GM19324 (cell line): ENCODE measurements at regions not wholly inside any gene's neighbourhood (a gene's known extent, or its start where the extent isn't known, plus 50 kb on each side); places are given as distances from the start of the nearest gene placed in this dataset.

Experiments
- ATAC-seq: cut with Tn5 transposase; IDR thresholded peaks from one replicate; pipeline ENCODE4 v1.9.1; 2021; ENCODE audit warnings: mild to moderate bottlenecking, moderate library complexity; ENCODE audit not compliant: unreplicated experiment, low FRiP score

DNA sequence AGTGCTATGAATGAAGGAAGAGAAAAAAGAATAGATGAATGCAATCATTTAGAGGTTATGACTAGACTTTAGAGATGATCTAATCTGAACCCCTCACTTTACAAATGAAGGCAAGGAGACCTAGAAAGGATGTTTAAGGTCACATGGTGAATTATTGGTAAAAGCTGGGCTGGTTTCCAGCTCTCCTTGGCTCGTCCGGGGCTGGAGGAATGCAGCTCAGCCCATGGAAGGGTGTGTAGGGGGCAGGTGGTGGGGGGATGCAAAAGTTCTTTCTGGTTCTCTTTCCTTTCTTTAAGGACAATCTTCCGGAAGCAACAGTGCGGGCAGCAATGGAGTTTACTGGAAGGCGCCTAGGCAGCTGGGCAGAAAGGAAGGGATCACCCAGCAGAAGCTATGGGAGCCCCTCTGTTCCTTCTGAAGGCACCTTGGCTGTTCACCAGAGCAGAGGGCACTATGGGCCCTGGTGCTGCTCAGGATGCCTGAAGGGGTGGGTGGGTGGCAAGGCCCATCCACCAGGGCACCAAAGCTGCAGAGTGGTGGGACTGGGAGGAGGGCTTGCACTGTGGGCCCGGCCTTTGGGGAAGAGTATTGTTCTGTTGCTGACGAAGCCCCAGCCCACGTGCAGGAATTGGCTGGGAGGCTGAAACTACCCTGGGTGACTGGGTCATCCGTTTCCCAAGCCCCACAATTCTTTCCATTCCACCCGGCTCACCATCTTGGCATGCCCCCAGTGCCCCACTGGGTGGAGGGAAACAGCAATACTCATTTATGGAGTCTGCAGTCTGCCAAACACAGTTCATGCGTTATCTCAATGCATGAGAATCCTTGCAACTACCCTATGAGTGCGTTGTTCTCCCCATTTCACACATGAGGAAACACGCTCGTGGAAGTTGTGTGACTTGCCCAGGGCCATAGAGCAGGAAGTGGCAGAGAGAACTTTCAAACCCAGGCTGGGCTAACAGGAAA, 78.2 kb downstream of the IRF2BPL start:
- no peak for ATAC-seq

DNA sequence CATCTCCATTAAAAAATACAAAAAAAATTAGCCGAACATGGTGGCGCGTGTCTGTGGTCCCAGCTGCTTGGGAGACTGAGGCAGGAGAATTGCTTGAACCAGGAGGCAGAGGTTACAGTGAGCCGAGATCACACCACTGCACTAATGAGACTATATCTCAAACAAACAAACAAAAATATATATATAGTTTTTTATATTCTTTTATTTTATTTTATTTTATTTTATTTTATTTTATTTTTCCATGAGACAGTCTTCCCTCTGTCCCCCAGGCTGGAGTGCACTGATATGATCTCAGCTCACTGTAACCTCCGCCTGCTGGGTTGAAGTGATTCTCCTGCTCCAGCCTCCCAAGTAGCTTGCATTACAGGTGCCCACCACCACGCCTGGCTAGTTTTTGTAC, 79.5 kb downstream of the IRF2BPL start:
- no peak for ATAC-seq

DNA sequence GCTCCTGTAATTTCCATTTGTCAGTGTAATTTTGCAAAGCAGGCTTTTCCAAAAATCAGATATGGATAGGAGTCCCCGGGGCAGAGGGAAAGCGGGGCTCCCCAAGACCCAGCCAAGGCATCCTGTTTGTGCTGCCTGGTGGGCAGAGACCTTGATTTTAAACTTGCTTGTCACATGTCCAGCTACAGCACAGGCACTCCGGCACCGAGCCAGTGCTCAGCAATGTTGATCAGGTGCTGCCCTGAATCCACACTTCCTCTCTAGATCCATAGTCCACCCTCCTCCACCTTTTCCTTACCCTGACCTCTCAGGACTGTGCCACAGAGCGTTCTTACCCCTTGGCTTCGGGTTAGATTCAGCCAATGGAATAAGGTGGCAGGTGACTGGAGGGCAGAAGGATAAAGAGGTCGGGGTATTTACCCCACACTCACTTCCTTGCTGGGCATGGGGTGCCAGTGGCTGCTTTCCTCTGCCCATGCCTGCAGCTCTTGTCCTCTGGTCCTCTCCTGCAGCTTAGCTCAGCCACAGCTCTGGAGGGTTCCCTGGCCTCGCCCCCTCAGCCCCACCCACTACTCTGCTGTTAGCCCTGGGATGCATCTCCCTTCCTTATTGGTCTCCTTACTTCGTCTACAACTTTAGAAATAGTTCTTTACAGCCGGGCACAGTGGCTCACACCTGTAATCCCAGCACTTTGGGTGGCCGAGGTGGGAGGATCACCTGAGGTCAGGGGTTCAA, 80.1 kb downstream of the IRF2BPL start:
- no peak for ATAC-seq

- no peak for ATAC-seq
Observed at GRCh38 chr14:76947838-76948184, 80.7 kb downstream of the IRF2BPL start.

GRCh38 chr14:76947078-76947837, 81.2 kb downstream of the IRF2BPL start:
- ATAC-seq: peak; percentile 82

GRCh38 chr14:76946753-76947077, 81.8 kb downstream of the IRF2BPL start:
- ATAC-seq: no peak

DNA sequence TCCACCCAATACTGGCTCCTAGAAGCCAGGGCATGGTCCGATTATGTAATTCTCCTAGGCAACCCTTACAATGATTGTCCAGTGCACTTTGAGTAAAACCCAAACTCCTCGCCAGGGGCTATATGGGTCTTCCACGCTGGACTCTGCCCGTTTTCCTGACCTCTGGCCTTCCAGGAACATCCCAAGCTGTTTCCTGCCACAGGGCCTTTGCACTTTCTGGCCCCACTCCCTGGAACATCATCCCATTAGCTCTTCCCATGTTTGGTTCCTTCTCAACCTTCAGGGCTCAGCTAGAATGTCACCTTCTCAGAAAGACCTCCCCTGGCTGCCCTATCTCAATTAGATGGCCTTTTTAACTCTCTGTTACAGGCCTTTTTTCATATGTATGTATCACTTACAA, 85.4 kb downstream of the IRF2BPL start:
- no peak for ATAC-seq

DNA sequence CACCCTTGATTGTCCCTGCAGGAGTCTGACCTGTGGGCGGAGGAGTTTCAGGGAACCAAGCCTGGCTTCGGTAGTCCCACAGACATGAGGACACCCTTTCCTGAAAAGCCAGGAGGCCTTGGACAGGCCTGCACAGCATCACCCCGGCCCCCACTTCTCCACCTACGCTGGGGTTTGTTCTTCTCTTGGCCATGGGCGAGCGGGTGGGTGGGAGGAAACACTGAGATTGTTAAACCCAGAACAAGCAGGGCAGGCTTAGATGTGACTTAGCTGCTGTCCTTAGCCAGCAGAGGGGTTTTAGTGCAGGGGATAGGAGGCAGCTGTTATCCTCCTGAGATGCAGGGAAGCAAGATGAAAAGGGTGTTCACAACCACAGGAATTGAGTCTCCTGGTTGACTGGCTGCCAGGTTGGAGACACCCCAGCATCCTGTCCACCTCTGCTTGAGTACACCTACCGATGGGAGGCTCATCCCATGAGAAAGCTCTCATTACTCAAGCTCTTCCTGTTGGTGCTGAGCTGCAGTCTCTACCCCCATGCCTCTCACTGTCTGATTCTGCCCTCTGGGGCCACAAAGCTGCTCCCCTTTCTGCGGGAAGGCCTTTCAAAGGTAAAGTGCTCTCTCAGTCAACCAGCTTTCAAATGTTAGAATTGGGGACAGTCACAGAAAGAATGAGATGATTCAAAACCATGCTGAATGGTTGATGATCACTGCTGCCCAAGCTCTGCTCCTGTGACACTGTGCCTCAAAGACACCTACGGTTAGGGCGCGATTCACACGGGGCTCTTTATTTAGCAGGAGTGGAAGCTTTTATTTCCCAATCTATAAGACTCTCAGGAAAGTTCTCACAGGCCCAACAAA, 86.3 kb downstream of the IRF2BPL start:
- no peak for ATAC-seq

DNA sequence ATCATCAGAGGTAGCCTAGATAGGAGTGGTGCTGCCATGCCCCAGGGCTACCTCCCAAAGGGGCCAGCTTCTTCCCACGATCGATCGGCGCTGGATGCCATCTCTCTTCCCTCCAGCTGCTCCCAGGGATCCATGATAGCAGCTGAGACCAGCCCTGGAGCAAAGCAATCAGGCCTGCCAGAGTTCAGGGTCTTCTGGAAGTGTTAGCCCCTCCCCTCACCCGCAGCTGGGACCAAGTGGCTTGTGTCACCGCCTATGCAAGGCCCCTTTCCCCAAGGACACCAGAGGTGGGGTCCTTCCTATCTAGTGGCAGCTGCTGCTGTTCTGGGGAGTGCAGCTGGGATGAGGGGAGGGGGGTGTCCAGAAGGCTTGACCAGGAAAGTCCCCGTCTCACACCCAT, 87.0 kb downstream of the IRF2BPL start:
- no peak for ATAC-seq

- ATAC-seq: no peak
Observed at GRCh38 chr14:76940021-76940760, 88.3 kb downstream of the IRF2BPL start.

DNA sequence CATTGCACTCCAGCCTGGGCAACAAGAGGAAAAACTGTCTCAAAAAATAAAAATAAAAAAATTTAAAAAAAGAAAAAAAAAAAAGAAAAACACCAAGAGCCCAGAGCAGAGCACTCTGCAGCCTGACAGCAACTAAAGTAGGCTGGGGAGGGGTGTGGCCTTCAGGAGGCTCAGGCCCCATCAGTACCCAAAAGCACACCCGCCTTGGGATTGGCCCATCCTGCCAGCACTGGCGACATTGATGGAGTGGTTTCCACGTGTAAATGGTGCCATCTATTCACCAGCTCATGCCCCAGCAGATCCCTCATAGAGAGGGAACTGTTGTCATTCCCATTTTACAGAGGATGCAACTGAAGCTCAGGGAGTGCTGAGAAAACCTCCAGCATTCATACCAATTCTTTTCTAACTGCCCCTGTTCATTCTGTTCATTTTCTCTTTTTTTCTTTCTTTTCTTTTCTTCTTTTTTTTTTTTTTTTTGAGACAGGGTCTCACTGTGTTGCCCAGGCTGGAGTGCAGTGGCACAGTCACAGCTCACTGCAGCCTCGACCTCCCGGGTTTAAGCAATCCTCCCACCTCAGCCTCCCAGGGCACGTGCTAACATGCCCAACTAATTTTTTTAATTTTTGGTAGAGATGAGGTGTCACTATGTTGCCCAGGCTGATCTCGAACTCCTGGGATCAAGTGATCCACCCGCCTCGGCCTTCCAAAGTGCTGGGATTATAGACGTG, 89.3 kb downstream of the IRF2BPL start:
- no peak for ATAC-seq

GRCh38 chr14:76938092-76938500, 90.4 kb downstream of the IRF2BPL start:
- no peak for ATAC-seq

DNA sequence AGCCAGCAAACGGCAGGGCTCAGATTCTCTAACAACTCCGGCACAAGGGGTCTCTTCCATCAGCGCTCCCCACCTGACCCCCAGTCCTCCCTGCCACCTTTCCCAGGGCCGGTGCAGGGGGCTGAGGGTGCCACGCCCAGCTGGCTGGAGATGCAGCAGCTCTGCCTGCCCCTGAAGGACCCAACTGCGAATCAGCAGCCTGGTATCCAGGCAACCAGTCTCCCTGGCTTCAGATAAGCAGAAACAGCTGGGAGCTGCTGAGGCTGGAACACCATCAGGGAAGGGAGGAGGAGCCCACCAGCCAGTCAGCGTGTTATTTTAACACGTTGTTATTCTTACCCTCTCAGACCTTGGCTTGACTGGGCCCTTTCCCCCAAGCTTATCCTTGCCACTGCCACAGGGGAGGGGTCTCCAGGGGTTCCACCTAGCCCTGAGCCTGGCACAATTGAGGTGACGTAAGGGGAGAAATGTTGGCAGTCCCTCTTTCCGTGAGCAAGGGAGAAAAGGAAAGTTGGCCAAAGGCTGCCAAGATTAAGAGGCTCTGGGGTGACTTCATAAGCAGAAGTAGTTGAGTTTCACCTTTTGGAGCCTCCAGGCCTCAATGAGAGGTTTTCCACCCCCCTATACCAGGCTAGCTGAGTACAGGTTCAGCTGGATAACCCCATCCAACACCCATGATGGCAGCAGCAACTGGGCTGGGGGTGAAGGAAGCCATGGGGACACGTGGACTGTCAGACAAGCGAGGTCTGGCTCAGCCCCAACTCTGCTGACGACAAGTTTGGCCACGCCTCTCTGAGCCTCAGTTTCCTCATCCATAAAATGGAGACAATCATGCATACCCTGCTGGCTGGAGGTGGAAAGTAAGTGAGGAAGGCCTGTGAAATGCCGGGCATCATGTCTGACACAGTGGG, 91.1 kb downstream of the IRF2BPL start:
- ATAC-seq: no peak

DNA sequence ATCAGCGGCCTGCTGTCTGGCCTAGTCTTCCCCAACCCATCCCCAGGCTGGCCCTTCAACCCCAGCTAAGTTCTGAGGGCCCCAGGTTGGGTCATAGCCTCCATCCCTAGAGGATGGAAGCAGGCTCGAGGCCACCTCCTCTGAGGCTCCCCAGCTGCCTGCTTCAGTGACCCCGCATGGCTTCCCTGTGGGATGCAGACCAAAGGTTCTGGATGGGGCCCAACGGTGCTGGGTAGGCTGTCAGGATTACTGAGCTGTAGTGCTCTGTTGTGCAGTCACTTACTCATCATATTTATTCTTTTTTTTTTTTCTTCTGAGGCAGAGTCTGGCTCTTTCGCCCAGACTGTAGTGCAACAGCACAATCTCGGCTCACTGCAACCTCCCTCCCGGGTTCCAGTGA, 92.0 kb downstream of the IRF2BPL start:
- ATAC-seq: no peak

GRCh38 chr14:76933515-76933914, 95.0 kb downstream of the IRF2BPL start:
- ATAC-seq: no peak

DNA sequence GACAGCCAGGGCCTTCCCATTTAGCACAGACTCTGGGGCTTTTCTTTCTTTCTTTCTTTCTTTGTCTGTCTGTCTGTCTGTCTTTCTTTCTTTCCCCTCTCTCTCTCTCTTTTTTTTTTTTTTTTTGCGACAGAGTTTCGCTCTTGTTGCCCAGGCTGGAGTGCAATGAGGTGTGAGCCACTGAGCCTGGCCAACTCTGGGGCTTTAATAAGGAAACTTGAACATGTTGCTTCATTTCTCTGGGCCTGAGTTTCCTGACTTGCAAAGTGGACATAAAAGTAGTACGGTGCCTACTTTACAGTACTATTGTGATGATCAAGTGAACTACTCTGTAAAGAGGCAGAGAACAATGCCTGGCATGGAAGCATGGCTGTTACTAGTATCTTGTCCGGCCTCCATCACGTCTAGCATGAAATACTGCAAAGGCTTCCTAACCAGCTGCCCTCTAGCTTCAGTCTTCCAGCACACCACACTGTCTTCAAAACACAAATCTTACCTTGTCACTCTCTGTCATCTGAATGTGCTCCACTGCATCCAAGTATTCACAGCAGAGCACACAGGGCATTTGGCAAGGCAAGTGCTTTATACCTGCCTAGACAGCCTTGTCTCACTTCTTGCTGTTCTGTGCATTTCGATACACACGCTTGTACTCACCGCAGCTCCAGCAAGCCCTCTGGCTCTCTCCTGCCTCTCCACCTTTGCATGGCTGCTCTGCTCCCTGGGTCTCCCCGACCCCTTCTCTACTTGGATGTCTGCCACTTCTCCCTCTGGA, 96.7 kb downstream of the IRF2BPL start:
- no peak for ATAC-seq

DNA sequence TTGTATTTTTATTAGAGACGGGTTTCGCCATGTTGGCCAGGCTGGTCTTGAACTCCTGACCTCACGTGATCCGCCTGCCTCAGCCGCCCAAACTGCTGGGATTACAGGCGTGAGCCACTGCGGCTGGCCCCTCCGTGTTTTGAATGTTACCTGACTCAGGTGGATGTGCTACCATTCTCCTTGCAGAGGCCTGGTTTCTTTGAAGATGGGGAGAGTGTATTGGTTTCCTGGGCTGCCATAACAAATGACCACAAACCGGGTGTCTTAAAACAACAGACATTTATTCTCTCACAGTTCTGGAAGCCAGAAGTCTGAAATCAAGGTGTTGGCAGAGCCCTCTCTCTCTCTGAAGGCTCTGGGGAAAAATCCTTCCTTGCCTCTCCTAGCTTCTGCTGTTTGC, 98.0 kb downstream of the IRF2BPL start:
- ATAC-seq: no peak
